Muscle layer of colon (tissue), 2 donors: ENCODE measurements at regions not wholly inside any gene's neighbourhood (a gene's known extent, or its start where the extent isn't known, plus 50 kb on each side); places are given as distances from the start of the nearest gene placed in this dataset.

ENCODE experiments used
- H3K27ac ChIP-seq: one replicate; pipeline ENCODE4 v1.7.0; 2013; ENCODE audit warnings: low read depth, mild to moderate bottlenecking, low read length, moderate library complexity
- H3K27me3 ChIP-seq, 2 donors: one replicate each; pipeline ENCODE4 v1.7.0; 2013; ENCODE audit warnings: low read length in 2 of 2, mild to moderate bottlenecking in 2 of 2; ENCODE audit not compliant: insufficient read depth in 2 of 2, control insufficient read depth in 1 of 2
- H3K36me3 ChIP-seq: one replicate; pipeline ENCODE4 v1.7.0; 2013; ENCODE audit warnings: mild to moderate bottlenecking, low read length; ENCODE audit not compliant: insufficient read depth
- H3K4me1 ChIP-seq: one replicate; pipeline ENCODE4 v1.7.0; 2013; ENCODE audit warnings: mild to moderate bottlenecking, low read length; ENCODE audit not compliant: insufficient read depth
- H3K4me3 ChIP-seq, 2 donors: one replicate each; pipeline ENCODE4 v1.7.0; 2013; ENCODE audit warnings: low read length in 2 of 2, low read depth in 1 of 2, mild to moderate bottlenecking in 1 of 2, moderate library complexity in 1 of 2
- H3K9ac ChIP-seq: one replicate; pipeline ENCODE4 v1.7.0; 2013; ENCODE audit warnings: low read length
- H3K9me3 ChIP-seq: one replicate; pipeline ENCODE4 v1.7.0; 2013; ENCODE audit warnings: mild to moderate bottlenecking, low read length
- donor health status: abdominal sarcoma.
- donor health status: Adenocarcinoma of cecum.

DNA sequence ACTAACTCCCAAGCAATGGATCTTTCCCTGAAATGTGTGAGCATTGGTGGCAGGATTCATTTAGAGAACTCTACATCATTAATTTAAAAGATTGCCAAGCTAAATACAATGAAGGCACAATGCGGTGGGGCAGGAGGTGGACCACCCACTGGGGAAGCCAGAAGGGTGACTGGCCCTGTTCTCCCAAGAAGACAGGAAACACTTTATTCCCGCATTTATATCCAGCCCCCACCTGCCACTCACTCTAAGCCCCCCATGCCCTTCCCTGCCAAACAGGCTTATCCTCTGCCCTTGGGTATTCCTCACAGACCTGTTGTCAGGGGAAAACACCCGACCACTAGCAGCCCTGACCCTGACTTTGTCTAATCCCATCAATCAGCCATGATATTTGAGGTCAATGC lies 189.1 kb upstream of the UBL3 start:
- no peaks in the 10 kb centered on the region for H3K36me3 ChIP-seq
- no peak overlapping the region for H3K4me3 ChIP-seq
- no peak overlapping the region for H3K9ac ChIP-seq
- H3K27ac ChIP-seq: no peak overlapping the region
- no peaks in the 10 kb centered on the region for H3K4me1 ChIP-seq
- H3K9me3 ChIP-seq: no peaks in the 10 kb centered on the region
- no peaks in the 10 kb centered on the region for H3K27me3 ChIP-seq

DNA sequence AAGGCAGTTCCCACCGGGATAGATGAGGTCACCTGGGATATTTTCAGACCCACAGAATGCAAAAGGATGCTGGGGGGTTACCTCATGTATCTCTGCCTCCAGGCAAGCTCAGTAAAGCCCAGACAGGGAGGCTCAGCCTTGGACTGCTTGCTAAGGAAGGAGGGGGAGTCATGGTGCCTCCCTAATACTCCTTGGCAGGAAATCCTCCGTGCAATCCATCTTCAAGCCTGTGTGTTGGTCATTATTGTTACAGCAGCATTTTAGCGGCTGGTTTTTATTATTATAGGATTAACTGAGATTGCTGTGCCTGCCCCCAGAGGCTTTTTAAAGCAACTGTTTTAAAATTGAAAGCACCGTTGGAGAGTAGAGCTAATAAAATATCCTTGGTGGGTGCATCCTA lies 188.5 kb upstream of the UBL3 start:
- H3K4me3 ChIP-seq: no peak overlapping the region
- no peak overlapping the region for H3K9ac ChIP-seq
- H3K9me3 ChIP-seq: no peaks in the 10 kb centered on the region
- no peaks in the 10 kb centered on the region for H3K27me3 ChIP-seq
- no peaks in the 10 kb centered on the region for H3K36me3 ChIP-seq
- peaks cover 2% of the 10 kb centered on the region for H3K4me1 ChIP-seq
- no peak overlapping the region for H3K27ac ChIP-seq

DNA sequence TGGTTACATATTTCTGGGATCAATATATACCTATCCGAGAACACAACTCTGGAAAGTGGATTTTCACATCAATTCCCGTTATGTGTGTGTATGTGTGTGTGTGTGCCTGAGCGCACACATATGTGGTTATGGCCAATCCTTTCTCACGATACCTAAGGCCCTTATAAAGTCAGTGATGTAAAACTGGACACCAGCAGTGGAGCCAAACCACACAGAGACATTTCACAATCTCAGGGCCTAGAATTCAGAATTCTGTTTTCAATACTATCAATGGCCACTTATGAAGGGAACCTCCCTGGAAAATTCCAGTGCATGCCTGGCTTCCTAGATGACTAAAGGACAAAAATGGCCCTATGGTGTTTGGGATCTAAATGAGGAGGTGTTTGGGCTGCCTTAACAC lies 187.3 kb upstream of the UBL3 start:
- Histone ChIP-seq H3K27me3 (no peaks in the 10 kb centered on the region), H3K4me1 (peaks cover 11% of the 10 kb centered on the region), H3K9ac (no peak overlapping the region), H3K27ac (no peak overlapping the region), H3K36me3 (no peaks in the 10 kb centered on the region), H3K4me3 (no peak overlapping the region), H3K9me3 (no peaks in the 10 kb centered on the region)

DNA sequence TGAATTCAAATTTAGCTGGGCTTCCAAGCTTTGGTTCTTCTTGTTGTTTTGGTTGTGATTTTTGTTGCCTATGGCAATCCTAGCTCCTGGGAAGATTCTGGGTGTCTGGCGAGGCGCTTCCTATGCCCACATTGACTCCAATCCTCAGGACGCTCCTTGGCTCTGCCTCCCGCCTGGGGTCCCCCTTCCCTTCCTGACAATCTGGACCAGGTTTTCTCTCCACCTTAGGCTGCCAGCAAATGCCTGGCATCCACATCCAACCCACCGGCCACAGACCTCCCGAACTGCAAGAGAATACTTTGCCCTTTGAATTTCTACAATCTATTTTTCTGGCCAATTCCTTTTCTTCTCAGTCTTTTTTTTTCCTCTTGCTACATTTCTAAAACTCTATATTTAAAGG lies 186.9 kb upstream of the UBL3 start:
- Histone ChIP-seq H3K4me3 (no peak overlapping the region), H3K4me1 (peaks cover 11% of the 10 kb centered on the region), H3K27me3 (no peaks in the 10 kb centered on the region), H3K9ac (no peak overlapping the region), H3K9me3 (no peaks in the 10 kb centered on the region), H3K27ac (no peak overlapping the region), H3K36me3 (no peaks in the 10 kb centered on the region)

DNA sequence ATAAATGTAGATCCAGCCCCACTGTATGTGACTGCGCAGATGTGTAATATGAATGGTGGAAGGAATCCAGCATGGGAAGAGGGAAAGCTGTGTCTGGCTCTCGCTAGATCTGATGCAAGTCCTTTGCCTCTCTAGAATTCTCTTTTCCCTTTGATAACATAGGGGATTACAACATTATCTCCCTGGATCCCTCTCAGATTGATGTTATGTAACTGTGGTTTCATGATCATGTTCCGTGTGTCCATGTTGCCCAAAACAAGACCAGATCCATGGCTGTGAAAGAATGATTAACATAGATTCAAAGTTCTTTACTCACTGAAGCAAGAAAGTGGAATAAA lies 184.0 kb upstream of the UBL3 start:
- Histone ChIP-seq H3K9me3 (no peaks in the 10 kb centered on the region), H3K27me3 (no peaks in the 10 kb centered on the region), H3K36me3 (no peaks in the 10 kb centered on the region), H3K4me3 (no peak overlapping the region), H3K9ac (no peak overlapping the region), H3K4me1 (peaks cover 11% of the 10 kb centered on the region), H3K27ac (no peak overlapping the region)

DNA sequence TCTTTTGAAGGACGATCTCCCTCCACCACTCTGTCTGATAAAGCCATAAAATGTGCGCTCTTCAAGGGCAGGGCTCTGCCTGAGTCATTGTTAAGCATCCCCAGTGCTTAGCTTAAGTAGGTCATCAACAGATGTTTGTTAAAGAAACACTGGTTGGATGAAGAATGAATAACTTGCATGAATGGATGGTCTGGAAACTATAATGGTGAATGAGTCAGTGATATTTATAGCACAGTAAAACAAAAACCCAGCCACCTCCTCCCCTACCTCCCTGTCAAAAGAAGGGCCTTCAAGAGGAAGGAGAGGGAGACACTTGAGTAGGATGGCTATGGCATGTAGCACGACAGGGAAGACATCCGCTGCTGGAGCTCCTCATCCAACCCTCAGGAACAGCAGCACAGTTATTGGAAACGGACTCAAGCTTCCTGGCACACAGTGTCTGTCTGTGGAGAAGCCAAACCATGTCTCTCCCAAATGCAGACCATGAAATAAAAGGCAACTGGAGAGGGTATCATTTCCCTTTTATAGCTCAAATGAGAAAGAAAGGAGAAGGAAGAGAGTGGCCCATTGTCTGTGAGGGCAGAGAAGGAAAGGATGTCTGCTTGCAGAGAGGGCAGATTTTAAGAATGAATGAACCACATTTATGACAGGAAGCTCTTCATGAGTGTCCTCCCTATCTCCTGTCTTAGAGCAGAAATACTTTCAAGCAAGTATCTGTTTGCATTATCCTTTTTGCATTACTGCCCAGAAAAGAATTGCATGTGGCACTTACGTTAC lies 183.5 kb upstream of the UBL3 start:
- no peak overlapping the region for H3K4me3 ChIP-seq

DNA sequence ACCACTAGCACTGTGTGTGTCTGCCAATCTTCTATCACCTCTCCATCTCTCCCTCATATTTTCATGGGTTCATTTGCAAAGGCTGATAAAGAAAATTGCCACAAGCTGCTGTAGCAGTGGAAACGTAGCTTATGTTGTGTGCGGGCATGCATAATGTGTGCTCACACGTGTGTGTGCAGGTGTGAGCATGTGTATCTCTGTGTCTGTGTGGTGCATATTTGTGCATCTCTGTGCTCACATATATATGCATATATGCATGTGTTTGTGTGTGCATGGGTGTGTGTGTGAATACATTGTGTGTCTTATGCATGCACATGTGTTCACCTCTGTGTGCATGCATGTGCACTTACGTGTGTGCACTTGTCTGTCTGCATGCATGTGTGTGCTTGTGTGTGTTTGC lies 181.8 kb upstream of the UBL3 start:
- Histone ChIP-seq H3K9ac (no peak overlapping the region), H3K4me1 (peaks cover 11% of the 10 kb centered on the region), H3K36me3 (no peaks in the 10 kb centered on the region), H3K27me3 (no peaks in the 10 kb centered on the region), H3K27ac (no peak overlapping the region), H3K9me3 (no peaks in the 10 kb centered on the region), H3K4me3 (no peak overlapping the region)

More for the DNA sequence above, 183.5 kb upstream of the UBL3 start:
- Histone ChIP-seq H3K27ac (no peak overlapping the region), H3K9me3 (no peaks in the 10 kb centered on the region), H3K4me1 (peaks cover 11% of the 10 kb centered on the region), H3K27me3 (no peaks in the 10 kb centered on the region), H3K9ac (no peak overlapping the region), H3K36me3 (no peaks in the 10 kb centered on the region)

DNA sequence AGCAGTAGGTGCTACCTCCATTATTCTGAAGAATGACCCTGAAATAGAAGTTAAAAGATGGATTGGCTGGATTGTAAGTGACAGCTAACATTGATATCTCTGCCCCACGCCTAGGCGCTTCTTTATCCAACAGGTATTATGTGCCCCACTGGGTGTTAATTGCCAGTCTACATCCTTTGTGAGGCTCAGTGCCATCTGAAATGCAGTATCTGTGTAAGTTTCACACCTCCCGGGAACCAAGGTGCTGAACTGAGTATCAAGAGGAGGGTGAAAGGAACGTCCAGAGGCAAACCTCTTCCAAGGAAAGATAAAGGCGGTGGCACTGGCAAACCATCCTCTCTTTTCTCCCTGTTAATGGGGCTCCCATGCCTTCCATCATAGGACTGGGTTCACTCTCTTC lies 181.1 kb upstream of the UBL3 start:
- no peak overlapping the region for H3K9ac ChIP-seq
- H3K27me3 ChIP-seq: no peaks in the 10 kb centered on the region

DNA sequence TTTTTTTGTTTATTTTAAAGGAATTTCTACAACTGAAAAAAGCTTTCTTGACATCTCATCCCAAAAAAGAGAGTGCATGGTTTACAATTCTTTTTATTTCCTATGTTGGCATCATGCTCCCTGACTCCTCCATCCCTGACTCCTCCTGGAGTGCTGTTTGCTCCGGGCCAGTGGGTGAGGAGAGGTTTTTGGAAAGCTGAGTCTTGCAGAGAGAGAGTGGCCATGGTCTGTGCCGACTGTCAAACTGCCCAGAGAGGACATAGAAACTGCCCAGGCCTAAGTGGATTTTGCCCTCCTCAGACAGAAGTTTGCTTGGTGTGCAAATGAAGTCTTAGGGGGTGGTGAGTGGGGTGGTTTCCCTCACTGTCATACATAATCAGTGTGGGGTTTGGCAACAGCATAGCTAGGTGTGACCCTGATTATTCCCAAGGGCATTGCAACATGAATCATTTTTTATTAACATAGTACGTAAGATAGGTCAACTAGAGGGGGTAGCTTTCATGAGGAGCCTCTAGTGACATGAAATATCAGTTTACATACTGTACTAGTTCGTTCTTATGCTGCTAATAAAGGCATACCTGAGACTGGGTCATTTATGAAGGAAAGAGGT lies 179.8 kb upstream of the UBL3 start:
- H3K27ac ChIP-seq: no peak overlapping the region
- H3K36me3 ChIP-seq: no peaks in the 10 kb centered on the region
- peaks cover 11% of the 10 kb centered on the region for H3K4me1 ChIP-seq
- H3K9me3 ChIP-seq: no peaks in the 10 kb centered on the region
- no peak overlapping the region for H3K9ac ChIP-seq
- H3K27me3 ChIP-seq: no peaks in the 10 kb centered on the region
- no peak overlapping the region for H3K4me3 ChIP-seq

More for the DNA sequence above, 181.1 kb upstream of the UBL3 start:
- Histone ChIP-seq H3K36me3 (no peaks in the 10 kb centered on the region), H3K9me3 (no peaks in the 10 kb centered on the region), H3K4me3 (no peak overlapping the region), H3K27ac (no peak overlapping the region), H3K4me1 (peaks cover 11% of the 10 kb centered on the region)

DNA sequence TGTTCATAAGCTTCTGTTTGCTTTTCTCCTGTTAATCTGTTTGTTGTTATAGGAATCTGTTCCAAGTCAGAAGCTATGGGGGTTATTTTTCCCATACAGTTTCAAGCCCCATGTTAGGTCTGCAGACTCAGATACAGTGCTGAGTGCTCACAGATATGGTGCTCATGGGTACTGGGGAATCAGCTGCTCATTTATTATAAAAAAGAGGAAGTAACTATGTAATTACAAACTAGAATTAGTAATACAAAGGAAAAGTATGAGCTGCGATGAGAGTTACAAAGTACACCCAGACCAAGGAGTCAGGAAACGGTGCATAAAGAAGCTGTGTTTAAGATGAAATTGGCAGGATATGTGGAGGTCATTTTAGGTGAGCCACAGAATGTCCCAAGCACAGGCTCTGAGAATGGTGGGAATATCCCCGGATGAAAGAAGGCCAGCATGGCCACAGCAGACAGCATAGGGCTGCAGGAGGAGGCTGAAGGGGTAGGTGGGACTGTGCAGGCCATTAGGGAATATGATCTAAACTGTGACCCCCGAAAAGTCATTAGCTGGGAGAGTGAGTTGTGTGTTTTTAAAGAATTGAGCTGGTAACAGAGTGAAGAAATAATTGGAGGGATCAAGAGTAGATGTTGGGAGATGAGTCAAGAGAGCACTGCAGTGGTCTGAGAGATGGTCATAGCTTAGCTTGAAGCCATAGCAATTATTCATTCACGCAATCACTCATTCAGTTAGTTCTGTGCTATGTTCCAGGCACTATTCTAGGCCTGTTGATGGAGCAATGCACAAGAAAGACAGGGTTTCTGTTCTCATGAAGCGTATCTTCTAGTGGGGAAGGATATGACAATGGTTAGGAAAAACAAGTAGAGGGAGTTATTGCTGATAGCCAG lies 177.4 kb upstream of the UBL3 start:
- Histone ChIP-seq H3K9ac (no peak overlapping the region), H3K36me3 (no peaks in the 10 kb centered on the region), H3K27ac (no peak overlapping the region), H3K9me3 (no peaks in the 10 kb centered on the region), H3K27me3 (no peaks in the 10 kb centered on the region), H3K4me3 (no peak overlapping the region), H3K4me1 (no peaks in the 10 kb centered on the region)

DNA sequence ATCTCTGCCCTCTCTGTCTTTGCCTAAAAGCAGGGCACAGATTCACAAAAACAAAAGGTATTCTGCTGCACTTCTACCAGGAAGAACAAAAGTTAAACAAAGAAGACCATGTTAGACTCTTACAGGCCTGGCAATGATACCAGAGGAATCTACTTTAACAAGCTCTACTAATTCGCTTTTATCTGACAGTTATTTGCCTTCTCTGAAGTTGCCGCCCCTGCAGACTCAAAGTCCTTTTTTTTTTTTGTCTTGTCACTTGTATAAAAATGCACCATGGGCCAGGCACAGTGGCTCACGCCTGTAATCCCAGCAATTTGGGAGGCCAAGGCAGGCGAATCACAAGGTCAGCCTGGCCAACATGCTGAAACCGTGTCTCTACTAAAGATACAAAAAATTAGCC lies 176.5 kb upstream of the UBL3 start:
- no peak overlapping the region for H3K27ac ChIP-seq
- no peak overlapping the region for H3K4me3 ChIP-seq
- H3K27me3 ChIP-seq: no peaks in the 10 kb centered on the region
- H3K36me3 ChIP-seq: no peaks in the 10 kb centered on the region
- no peaks in the 10 kb centered on the region for H3K9me3 ChIP-seq
- no peak overlapping the region for H3K9ac ChIP-seq
- H3K4me1 ChIP-seq: no peaks in the 10 kb centered on the region
